ACC112 (cell line): ENCODE measurements at regions not wholly inside any gene's neighbourhood (a gene's known extent, or its start where the extent isn't known, plus 50 kb on each side); places are given as distances from the start of the nearest gene placed in this dataset.

Experiments used
- H2AFZ ChIP-seq: fragments of 200-600 bp; sonication (generic); one replicate; pipeline ENCODE4 v1.6.0; 2017; ENCODE audit warnings: antibody characterized with exemption, low read length; ENCODE audit not compliant: unreplicated experiment
- H3K27ac ChIP-seq: fragments of 200-600 bp; sonication (generic); 2 replicates; pipeline ENCODE4 v1.5.1; 2014; ENCODE audit warnings: low read depth, mild to moderate bottlenecking, antibody characterized with exemption, low read length, moderate library complexity
- H3K27me3 ChIP-seq: fragments of 200-600 bp; sonication (generic); 2 replicates; pipeline ENCODE4 v1.6.1; 2014; ENCODE audit warnings: mild to moderate bottlenecking, antibody characterized with exemption, low read length, moderate library complexity, mixed read lengths; ENCODE audit not compliant: insufficient read depth
- H3K36me3 ChIP-seq: fragments of 200-600 bp; sonication (generic); 2 replicates; pipeline ENCODE4 v1.6.1; 2016; ENCODE audit warnings: mild to moderate bottlenecking, antibody characterized with exemption, low read length, moderate library complexity, mixed read lengths; ENCODE audit not compliant: insufficient read depth
- H3K4me1 ChIP-seq: fragments of 200-600 bp; sonication (generic); one replicate; pipeline ENCODE4 v1.6.1; 2016; ENCODE audit warnings: low read length, mixed read lengths; ENCODE audit not compliant: insufficient read depth, unreplicated experiment, control insufficient read depth
- H3K4me3 ChIP-seq: fragments of 200-600 bp; sonication (generic); 2 replicates; pipeline ENCODE4 v1.5.1; 2014; ENCODE audit warnings: mild to moderate bottlenecking, low read depth, low read length
- H3K79me2 ChIP-seq: fragments of 200-600 bp; sonication (generic); one replicate; pipeline ENCODE4 v1.6.0; 2016; ENCODE audit warnings: low read length; ENCODE audit not compliant: control insufficient read depth, unreplicated experiment, insufficient read depth

DNA sequence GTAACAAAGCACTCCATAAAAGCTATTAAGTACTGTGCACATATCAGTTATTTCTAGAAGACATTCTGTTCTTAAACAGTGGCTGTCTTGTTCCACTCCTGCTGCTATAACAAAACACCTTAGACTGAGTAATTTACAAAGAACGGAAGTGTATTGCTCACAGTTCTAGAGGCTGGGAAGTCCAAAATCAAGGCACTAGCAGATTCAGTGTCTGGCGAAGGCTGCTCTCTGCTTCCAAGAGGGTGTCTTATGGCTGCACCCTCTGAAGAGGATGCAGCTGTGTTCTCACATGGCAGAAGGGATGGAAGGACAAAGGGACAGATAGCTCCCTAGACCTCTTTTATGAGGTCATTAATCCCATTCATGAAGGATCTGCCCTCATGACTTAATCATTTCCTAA lies 424.2 kb upstream of the ZMIZ1 start:
- Histone ChIP-seq H3K4me1 (no peaks in the 10 kb centered on the region), H3K4me3 (no peak overlapping the region), H3K79me2 (no peaks in the 10 kb centered on the region), H3K27ac (no peak overlapping the region), H2AFZ (no peak overlapping the region), H3K27me3 (peaks cover 56% of the 10 kb centered on the region), H3K36me3 (no peaks in the 10 kb centered on the region)

DNA sequence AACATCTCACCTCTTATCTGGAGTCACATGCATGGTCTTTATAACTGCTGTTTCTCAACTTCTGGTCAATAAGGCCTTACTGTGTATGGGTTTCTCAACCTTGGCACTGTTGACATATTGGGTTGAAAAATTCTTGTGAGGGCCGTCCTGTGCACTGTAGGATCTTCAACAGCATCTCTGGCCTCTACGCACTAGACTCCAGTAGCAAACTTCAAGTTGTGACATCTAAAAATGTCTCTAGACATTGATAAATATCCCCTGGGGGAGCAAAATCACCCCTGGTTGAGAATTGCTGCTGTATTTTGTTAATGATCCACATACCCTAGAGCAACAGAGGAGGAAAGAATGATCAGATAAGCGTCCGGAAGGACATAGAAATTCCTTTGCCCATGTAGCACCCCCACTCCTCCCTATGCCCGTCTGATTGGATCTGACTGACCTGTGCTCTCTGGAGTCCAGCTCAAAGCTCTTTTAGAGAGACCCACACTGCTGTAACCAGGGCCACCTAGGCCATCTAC lies 423.5 kb upstream of the ZMIZ1 start:
- no peaks in the 10 kb centered on the region for H3K4me1 ChIP-seq
- H3K36me3 ChIP-seq = no peaks in the 10 kb centered on the region
- H3K27me3 ChIP-seq = peaks cover 55% of the 10 kb centered on the region
- no peaks in the 10 kb centered on the region for H3K79me2 ChIP-seq
- H3K4me3 ChIP-seq = no peak overlapping the region
- no peak overlapping the region for H2AFZ ChIP-seq
- H3K27ac ChIP-seq = no peak overlapping the region

DNA sequence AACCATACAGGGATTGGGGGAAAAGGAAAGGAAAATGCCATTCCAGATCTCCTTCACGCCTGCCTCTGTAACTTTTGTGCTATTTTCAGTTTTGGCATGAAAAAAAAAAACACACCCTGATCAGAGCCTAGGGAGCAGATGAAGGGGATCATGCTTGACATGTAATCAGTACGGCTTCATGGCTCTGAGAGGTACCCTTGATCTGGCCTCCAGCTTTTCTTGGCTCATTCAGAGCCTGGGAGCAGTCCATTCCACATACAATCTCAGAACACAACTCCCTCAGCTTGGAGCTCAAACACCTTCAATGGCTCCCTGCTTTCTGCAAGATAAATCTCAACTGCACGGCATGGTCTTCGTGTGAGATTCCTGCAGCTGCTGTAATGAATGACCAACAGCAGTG lies 422.8 kb upstream of the ZMIZ1 start:
- Histone ChIP-seq H3K4me3 (no peak overlapping the region), H2AFZ (no peak overlapping the region), H3K27me3 (peaks cover 55% of the 10 kb centered on the region), H3K27ac (no peak overlapping the region), H3K36me3 (no peaks in the 10 kb centered on the region), H3K79me2 (no peaks in the 10 kb centered on the region), H3K4me1 (no peaks in the 10 kb centered on the region)

DNA sequence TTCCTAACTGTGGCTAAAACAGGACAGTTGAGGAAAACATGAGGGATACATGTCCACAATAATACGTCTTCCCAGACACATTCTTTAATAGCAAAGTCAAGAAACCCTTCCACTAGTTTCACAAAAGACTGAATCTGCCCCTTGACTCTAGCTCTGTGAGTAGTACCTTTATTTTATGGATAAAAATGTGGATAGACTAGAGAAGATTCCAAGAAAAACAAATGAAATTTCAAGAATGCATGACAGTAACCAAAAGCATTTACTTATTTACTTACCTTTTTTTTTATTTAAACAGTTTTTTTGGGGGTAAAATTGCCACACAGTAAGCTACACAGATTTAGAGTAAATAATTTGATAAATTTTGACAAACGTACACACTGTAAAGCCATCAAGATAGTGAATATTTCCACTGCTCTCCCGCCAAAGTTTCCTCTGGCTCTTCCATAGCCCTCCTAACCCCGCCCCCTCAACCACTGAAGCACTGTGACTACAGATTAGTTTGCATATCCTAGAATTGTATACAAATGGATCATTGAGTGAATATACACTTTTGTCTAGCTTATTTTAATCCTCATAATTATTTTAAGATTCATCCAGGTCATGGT lies 420.4 kb upstream of the ZMIZ1 start:
- H3K4me1 ChIP-seq = no peaks in the 10 kb centered on the region
- no peaks in the 10 kb centered on the region for H3K36me3 ChIP-seq
- H3K27me3 ChIP-seq = peaks cover 51% of the 10 kb centered on the region
- H3K4me3 ChIP-seq = no peak overlapping the region
- no peaks in the 10 kb centered on the region for H3K79me2 ChIP-seq
- no peak overlapping the region for H3K27ac ChIP-seq
- no peak overlapping the region for H2AFZ ChIP-seq

DNA sequence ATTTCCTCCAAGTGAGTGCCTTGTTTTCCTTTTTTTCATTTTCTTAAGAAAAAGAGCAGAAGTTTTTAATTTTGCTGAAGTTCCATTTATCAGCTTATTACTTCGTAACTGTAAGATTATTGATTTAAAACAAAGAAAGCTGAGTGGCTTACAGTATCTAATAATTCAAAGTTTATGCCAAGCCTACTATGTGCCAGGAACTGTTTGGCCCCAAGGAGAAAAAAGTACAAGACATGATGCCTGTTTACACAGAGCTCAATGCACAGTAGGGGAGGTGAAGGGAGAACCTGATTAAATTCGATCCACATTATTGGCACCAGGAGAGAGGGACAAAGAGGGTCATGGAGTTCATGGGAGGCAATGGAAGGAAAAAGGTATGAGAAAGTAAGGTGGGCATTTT lies 419.3 kb upstream of the ZMIZ1 start:
- H2AFZ ChIP-seq = no peak overlapping the region
- H3K4me3 ChIP-seq = no peak overlapping the region
- H3K79me2 ChIP-seq = no peaks in the 10 kb centered on the region
- no peaks in the 10 kb centered on the region for H3K4me1 ChIP-seq
- H3K27ac ChIP-seq = no peak overlapping the region
- peaks cover 57% of the 10 kb centered on the region for H3K27me3 ChIP-seq
- H3K36me3 ChIP-seq = no peaks in the 10 kb centered on the region

DNA sequence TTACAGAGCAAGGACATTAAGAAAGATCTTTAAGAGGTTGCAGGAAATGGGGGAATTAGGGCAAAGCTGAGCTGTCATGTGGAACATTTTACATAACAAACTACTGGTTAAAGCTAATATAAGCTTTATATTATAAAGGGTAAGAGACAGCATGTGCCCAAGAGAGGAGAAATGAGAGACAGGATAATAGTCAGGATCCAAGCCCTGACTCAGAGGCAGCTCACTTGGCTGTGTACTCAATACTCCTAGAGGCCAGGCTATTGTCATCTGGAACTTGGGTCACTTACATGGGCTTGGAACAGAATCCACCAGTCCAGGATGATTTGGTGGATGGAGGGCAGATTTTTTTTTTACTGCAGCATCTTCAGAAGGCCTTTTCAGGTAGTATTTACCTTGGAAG lies 418.6 kb upstream of the ZMIZ1 start:
- no peak overlapping the region for H2AFZ ChIP-seq
- peaks cover 64% of the 10 kb centered on the region for H3K27me3 ChIP-seq
- H3K79me2 ChIP-seq = no peaks in the 10 kb centered on the region
- H3K4me1 ChIP-seq = no peaks in the 10 kb centered on the region
- no peaks in the 10 kb centered on the region for H3K36me3 ChIP-seq
- no peak overlapping the region for H3K27ac ChIP-seq
- H3K4me3 ChIP-seq = no peak overlapping the region

DNA sequence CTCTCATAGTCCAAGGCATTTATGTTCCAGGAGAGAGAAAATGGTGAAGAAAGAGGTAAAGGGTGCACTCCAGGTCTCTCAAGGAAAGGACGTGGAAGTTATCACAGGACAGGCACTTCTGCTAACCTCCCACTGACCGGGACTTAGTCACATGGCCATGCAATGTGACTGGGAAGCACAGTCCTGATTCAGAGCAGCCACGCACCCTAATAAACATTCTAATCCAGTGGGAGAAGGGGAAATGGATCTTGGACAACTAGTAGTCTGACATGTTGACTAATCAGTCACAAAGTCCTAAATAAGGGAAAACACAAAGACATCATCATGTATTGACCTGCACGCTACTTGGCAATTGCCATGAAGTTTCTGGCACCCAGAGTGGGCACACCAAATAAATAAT lies 417.5 kb upstream of the ZMIZ1 start:
- H3K27me3 ChIP-seq = peaks cover 76% of the 10 kb centered on the region
- H3K4me3 ChIP-seq = no peak overlapping the region
- no peak overlapping the region for H2AFZ ChIP-seq
- H3K27ac ChIP-seq = no peak overlapping the region
- no peaks in the 10 kb centered on the region for H3K4me1 ChIP-seq
- H3K79me2 ChIP-seq = no peaks in the 10 kb centered on the region
- H3K36me3 ChIP-seq = no peaks in the 10 kb centered on the region

DNA sequence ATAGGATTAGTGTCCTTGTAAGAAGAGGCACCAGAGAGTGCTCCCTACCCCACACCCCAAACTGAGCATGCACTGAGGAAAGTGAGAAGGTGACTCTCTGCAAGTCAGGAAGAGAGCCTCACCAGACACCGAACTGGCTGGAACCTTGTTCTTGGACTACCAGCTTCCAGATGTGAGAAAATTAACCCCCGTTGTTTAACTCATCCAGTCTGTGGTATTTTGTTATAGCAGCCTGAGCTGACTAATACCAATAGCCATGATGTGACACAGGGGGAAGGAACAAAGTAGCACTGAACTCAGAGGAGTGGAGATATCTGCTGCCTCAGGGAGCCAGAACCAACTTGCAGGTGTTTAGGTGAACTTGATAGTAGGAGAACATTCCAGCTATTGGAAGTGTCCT lies 415.2 kb upstream of the ZMIZ1 start:
- no peak overlapping the region for H3K27ac ChIP-seq
- H3K27me3 ChIP-seq = peaks cover 77% of the 10 kb centered on the region
- H3K4me3 ChIP-seq = no peak overlapping the region
- H2AFZ ChIP-seq = no peak overlapping the region
- H3K36me3 ChIP-seq = no peaks in the 10 kb centered on the region
- no peaks in the 10 kb centered on the region for H3K4me1 ChIP-seq
- no peaks in the 10 kb centered on the region for H3K79me2 ChIP-seq

DNA sequence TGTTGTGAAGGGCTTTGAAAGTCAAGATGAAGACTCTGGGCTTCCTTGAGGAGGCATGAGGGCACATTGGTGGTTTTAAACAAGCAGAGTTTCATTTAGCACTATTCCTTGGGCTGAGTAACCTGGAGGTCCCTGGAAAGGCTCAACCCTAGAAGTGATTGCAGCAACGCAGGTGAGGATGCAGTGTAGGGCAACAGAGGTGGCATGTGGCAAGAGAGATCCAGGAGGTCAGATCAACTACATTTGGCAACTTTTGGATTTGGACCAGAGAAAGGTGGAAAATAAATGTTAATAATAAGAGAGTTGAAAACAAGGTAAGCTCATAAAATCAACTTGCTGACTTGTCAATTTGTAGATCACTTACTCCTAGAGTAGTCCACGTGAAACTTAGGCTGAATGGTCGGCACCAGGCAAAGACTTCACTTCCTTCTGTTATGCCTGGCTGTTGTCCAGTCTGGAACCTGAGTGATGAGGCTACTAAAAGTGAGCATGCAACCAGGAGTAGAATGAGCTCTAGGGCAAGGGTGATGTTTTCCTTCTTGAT lies 414.6 kb upstream of the ZMIZ1 start:
- H3K27ac ChIP-seq = no peak overlapping the region
- no peak overlapping the region for H3K4me3 ChIP-seq
- no peaks in the 10 kb centered on the region for H3K79me2 ChIP-seq
- no peaks in the 10 kb centered on the region for H3K36me3 ChIP-seq
- no peaks in the 10 kb centered on the region for H3K4me1 ChIP-seq
- no peak overlapping the region for H2AFZ ChIP-seq
- H3K27me3 ChIP-seq = peaks cover 75% of the 10 kb centered on the region

DNA sequence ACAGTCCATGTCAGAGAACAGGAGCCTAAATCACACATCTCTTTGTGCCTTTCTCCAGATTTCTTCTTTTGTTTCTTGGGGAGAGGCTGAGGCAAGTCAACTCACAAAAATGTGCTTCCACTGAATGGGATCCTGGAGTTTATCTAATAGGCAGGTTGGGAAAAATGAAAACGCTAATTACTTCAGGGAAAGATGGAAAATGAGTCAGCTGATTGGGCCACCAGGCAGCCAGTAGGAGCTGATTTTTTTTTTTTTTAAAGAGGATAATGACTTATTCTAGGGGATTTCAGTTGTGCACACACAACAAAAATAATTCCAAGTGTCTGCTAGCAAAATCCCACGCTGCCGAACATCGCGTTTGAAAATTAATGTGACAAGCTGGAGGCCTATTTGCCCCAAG lies 412.8 kb upstream of the ZMIZ1 start:
- Histone ChIP-seq H3K4me1 (no peaks in the 10 kb centered on the region), H3K79me2 (no peaks in the 10 kb centered on the region), H3K27ac (no peak overlapping the region), H3K36me3 (no peaks in the 10 kb centered on the region), H2AFZ (no peak overlapping the region), H3K27me3 (peaks cover 67% of the 10 kb centered on the region), H3K4me3 (no peak overlapping the region)

DNA sequence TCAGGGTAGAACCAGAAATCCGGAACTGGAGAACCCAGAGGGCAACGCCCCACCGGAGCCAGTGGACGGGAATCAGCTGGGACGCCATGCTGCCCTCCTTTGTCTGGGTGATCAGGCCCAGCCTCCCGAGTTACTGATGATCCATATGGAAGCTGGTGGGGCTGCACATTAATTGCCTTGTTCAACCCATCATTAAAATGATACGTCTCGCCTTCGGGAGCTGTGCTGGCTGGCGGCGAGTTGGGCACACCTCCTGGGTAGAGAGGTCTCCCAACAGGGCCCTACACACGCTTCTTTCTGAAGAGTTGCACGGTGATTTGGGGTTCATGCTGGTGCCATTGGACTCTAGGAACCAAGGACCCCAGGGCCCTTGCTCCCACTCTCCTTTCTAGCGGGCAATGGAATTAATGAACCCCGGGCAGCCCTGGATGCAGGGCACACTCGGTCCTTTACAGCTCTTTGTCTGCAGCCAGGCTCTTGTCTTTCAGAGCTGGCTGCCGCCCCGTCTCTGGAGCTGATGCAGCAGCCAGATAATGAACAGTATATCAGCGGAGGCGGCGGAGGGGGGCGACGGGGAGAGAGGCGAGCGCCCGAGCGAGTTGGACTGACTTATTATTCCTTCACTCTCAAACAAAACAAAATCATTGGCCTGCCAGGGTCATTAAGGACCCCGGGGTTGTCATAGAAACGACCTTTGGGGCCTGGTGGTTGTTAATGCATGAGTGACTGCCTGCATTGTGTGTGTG lies 412.2 kb upstream of the ZMIZ1 start:
- Histone ChIP-seq H3K36me3 (no peaks in the 10 kb centered on the region), H3K27ac (no peak overlapping the region), H3K27me3 (peaks cover 72% of the 10 kb centered on the region), H3K4me1 (no peaks in the 10 kb centered on the region), H3K79me2 (no peaks in the 10 kb centered on the region), H2AFZ (no peak overlapping the region), H3K4me3 (no peak overlapping the region)
